Fibroblast of skin of left biceps (primary cell): ENCODE measurements at regions not wholly inside any gene's neighbourhood (a gene's known extent, or its start where the extent isn't known, plus 50 kb on each side); places are given as distances from the start of the nearest gene placed in this dataset.
"Not testable (repeated sequence)": the region's sequence is repeated elsewhere in the genome, so short reads cannot be mapped to it uniquely, and the experiment has no call there.

Experiments used
- DNase-seq, 2 experiments: peaks; one replicate each; pipeline ENCODE4 v3.0.0-alpha.2; 2013; ENCODE audit warnings: low read depth in 2 of 2

- DNase-seq: no peak
Observed at GRCh38 chr5:40141896-40142295, 537.8 kb upstream of the PTGER4 start.

- DNase-seq: no peak
Observed at GRCh38 chr5:40141418-40141817, 538.3 kb upstream of the PTGER4 start.

- DNase-seq: no peak
Observed at GRCh38 chr5:40137223-40137622, 542.5 kb upstream of the PTGER4 start.

- DNase-seq: no peak
Observed at GRCh38 chr5:40134883-40135520, 544.7 kb upstream of the PTGER4 start.

GRCh38 chr5:40124367-40124766 lies 555.3 kb upstream of the PTGER4 start:
- no peak for DNase-seq

- DNase-seq: no peak
Observed at GRCh38 chr5:40121236-40121635, 558.5 kb upstream of the PTGER4 start.

- no peak for DNase-seq
Observed at GRCh38 chr5:40112875-40113274, 566.8 kb upstream of the PTGER4 start.

GRCh38 chr5:40111036-40111435 lies 568.7 kb upstream of the PTGER4 start:
- DNase-seq: not testable (repeated sequence)

GRCh38 chr5:40108764-40109390 lies 570.8 kb upstream of the PTGER4 start:
- DNase-seq: peak; percentile 5 to 8

- DNase-seq: not testable (repeated sequence)
Observed at GRCh38 chr5:40107786-40108185, 571.9 kb upstream of the PTGER4 start.

GRCh38 chr5:40106847-40107246 lies 572.9 kb upstream of the PTGER4 start:
- DNase-seq: no peak

- no peak for DNase-seq
Observed at GRCh38 chr5:40098313-40098712, 581.4 kb upstream of the PTGER4 start.

- no peak for DNase-seq
Observed at GRCh38 chr5:40093550-40093949, 586.2 kb upstream of the PTGER4 start.

- no peak for DNase-seq
Observed at GRCh38 chr5:40089269-40089668, 590.4 kb upstream of the PTGER4 start.

- DNase-seq: no peak
Observed at GRCh38 chr5:40084614-40085013, 595.1 kb upstream of the PTGER4 start.

GRCh38 chr5:40082313-40082712 lies 597.4 kb upstream of the PTGER4 start:
- DNase-seq: no peak

- DNase-seq: no peak
Observed at GRCh38 chr5:40080191-40080590, 599.5 kb upstream of the PTGER4 start.

GRCh38 chr5:40078898-40079575 lies 600.7 kb upstream of the PTGER4 start:
- DNase-seq: no peak

GRCh38 chr5:40074826-40075225 lies 604.9 kb upstream of the PTGER4 start:
- DNase-seq: no peak

GRCh38 chr5:40073927-40074326 lies 605.8 kb upstream of the PTGER4 start:
- DNase-seq: no peak

GRCh38 chr5:40071870-40072269 lies 607.8 kb upstream of the PTGER4 start:
- DNase-seq: peak in 1 of 2 experiments; percentile 6

- no peak for DNase-seq
Observed at GRCh38 chr5:40066616-40067015, 613.1 kb upstream of the PTGER4 start.

- no peak for DNase-seq
Observed at GRCh38 chr5:40052808-40053207, 626.9 kb upstream of the PTGER4 start.
